IPS-NIHi11 (cell line): ENCODE measurements at regions not wholly inside any gene's neighbourhood (a gene's known extent, or its start where the extent isn't known, plus 50 kb on each side); places are given as distances from the start of the nearest gene placed in this dataset.

Source experiments
- DNase-seq: peaks from one replicate; pipeline ENCODE4 v3.0.0; 2012; ENCODE audit warnings: mixed read lengths, low spot score

DNA sequence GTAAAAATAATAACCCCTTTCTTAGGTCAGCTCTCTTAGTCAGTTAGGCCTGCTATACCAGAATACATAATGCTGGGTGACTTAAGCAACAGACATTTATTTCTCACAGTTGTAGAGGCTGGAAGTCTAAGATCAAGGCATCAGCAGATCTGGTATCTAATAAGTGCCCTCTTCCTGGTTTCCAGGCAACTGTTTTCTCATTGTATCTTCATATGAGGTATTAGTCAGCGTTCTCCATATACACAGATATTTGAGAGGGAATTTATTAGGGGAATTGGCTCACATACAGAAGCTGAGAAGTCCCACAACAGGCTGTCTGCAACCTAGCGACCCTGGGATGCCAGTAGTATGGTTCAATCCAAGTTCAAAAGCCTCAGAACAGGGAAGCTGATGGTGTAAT, 896.0 kb downstream of the GALC start:
- DNase-seq = no peak

DNA sequence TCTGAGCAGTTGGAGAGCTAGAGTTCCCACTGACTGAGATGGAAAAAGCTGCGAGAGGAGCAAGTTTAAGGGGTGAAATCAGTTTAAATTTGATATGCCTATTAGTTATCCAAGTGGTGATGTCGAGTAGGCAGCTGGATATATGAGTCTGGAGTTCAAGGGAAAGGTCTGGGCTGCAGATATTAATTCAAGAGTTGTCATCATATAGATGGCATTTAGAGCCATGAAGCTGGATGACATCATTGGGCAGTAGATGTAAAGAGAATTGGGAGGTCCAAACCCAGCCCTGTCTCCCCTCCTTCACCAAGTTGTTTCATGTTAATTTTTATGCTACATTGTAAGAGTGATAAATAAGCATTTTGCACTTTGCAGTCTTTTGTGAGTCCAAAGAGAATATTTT, 898.1 kb downstream of the GALC start:
- no peak for DNase-seq

DNA sequence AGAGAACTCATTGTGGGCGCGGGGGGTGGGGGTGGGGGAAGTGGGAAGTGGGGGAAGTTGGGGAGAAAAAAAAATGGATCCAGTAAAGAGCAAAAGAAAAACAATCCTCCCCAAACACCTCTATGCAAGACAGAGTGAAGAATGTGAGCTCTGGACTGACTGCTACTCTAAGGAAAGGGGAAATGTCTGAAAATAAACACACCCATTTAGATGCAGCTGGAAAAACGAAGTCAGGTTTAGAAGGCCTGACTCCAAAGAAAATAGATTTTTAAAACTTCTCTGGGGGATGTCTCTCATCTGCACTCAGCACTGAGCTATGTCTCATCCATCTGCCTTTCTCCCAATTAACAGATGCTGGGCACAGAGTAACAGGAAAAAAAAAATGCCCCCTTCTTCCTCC, 904.4 kb downstream of the GALC start:
- DNase-seq = no peak

DNA sequence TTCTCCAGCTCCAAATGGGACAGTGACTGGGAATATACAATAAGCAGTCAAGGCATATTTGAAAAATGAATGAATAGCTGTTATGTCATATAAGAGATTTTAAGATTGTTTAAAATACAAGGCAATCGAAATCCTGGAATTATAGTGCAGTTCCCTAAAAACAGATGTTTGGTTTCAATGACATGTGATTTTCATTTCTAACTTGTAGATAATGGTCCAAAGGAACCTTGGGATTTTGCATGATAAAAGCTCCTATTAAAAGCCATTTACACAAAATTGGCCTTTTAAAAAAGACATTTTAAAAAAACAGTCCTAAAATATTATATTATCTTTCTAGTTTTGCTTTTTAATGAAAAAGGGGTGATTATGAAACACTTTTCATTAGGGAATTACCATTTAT, 905.1 kb downstream of the GALC start:
- no peak for DNase-seq

DNA sequence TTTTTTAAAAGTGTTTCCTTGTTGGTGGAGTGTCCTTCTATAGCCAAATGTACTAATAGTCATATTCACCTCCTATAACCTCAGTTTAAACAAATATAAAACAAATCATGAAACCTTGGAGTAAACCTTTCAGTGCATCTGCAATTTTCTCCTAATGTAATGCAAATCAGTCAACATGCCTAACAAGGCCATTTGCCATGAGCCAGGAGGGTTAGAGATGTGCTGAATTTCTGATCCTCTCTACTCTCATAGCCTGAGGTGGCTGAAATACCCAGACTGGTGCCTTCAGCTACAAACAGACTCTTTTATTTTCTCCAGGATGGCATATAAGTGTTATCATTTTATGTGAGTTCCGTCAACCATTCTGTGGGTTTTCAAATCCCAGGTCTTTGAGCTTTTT, 908.1 kb downstream of the GALC start:
- DNase-seq = peak; percentile 16

DNA sequence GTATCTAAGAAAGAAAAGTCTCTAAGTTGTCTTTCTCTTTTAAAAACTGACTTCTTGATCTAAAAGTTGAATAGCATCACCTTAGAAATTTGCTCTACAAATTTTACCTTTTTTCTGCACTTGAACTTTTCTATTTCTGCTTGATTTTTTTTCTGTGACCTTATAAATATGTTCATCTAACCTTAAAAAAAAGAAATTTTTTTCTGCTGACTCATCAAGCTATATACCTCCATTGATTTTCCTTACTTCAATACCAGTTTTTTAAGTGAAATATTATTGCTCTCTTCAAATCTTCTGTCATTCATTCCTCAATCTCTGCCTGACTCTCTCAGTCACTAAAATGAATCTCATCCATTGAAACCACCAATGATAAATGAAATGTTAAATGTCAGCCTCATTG, 910.1 kb downstream of the GALC start:
- no peak for DNase-seq

DNA sequence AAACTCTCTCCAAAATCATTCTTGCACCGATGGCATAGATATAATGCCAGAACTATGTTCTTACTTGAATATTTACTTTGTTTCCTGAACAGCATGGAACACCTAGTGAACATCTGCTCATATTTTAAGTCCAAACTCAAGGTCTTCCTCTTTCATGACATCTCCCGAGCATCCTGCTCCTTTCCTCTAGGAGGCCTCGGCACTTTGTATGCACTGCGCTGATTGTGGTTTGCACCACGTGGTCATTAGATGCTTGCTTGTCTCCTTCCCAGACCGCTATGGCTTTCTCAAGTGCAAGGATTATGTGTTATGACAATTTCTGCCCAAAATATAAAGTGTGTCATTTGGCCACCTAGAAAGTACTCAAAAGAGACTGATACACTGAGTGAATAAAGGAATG, 912.0 kb downstream of the GALC start:
- DNase-seq = peak; percentile 19

DNA sequence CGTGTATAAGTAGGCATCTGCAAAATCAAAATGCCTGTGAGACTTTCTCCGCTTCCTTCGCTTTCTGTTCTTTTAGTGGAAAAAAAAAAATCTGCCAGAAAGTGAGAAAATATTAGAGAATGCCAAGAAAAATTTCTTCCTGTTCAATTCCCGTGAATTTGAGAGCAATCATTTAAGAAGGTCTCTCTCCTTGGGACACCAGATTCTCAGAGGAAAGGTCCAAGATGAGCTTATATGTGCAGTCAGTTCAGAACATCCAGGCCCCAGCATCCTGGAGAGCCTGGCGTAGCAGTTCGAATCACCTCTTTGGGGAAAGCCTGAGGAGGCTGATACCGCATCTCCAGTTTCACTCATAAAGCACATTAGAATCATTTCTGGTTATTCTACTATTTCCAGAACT, 912.8 kb downstream of the GALC start:
- no peak for DNase-seq

DNA sequence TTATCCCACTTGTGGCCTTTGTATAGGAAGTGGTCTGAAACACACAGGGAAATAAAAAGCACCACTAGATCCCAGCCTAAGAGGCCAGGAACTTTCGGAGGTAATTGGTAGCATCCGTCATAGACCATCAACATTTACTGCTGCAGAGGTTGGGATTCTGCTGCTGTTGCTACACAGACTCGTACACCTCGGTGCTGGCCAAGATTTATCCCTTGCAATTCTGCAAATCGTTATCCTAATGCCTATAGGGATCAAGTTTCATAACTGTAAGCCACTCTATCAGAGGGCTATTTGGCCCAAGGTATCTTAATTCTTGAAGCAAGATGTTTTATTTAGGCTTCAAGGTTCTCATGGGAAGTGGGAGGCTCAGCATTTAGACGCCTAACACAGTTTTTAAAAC, 913.6 kb downstream of the GALC start:
- DNase-seq = no peak

DNA sequence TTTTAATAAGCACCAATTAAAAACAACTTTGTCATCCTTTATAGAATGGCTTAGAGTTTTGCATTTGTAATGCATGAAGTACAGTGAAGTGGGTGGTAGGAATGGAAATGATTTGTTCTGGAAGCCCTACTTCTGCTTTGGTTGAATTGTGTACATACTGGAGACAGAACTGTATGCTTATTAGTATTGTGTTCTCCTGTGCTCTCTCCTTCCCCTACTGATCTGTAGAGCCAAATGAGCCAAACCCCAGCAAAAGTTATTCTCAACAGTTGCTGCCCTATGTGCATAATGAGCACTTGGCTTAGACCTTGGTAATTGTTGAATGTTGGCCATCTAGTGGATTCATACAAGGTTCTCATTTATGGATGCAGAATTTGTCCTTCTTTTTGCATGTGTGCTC, 916.1 kb downstream of the GALC start:
- DNase-seq = no peak

DNA sequence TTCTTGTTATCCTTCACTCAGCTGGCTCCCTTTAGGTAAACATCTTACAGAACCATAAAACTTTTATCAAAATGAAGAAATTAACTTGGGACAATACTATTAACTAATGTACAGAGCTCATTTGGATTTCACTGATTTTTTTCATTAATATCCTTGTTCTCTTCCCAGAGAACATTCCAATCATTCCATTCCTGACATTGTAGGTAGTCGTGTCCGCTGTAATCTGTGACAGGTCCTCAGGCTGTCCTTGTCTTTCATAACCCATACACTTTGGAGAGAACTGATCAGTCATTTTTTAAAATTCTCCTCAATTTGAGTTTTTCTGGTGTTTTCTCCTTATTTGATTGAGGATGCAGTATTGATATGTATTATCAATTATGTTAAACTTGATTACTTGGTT, 916.8 kb downstream of the GALC start:
- no peak for DNase-seq

DNA sequence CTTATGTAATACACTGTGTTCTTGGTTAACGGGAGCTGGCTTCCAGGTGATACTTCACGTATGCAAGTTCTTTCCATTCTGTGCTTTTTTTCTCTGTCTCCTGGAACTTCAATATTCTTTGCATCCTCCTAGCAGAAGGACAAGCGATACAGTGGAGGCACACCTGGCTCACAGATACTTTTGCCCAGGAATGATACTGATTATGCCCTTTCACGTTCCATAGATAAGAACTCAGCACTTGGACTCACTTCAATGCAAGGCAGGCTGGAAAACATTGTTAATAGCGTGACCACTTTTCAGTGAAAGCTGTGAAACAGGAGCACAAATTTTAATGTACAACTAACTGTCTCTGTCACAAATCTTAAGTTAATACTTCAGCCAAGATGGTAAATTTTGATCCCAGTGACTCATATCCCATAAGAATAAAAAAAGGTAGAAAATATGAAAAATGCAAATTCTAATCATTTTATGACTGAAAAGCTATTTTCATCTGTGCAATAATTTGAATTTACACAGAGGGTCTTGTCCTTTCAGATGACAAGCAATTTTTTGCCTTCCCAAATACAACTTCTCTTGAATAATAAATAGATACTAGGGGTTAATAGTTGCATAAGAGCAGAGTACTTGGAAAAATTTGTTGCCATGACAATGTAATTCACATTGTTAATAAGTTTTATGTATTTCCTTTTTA, 919.0 kb downstream of the GALC start:
- no peak for DNase-seq

DNA sequence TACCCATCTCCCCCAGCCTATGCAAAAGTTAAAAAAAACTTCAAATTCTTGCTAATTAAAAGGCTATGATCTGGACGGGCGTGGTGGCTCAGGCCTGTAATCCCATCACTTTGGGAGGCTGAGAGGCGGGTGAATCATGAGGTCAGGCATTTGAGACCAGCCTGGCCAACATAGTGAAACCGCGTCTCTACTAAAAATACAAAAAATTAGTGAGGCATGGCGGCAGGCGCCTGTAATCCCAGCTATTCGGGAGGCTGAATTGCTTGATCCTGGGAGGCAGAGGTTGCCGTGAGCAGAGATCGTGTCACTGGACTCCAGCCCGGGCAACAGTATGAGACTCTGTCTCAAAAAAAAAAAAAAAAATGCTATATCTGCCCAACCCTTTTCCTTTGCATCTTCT, 925.4 kb downstream of the GALC start:
- no peak for DNase-seq

DNA sequence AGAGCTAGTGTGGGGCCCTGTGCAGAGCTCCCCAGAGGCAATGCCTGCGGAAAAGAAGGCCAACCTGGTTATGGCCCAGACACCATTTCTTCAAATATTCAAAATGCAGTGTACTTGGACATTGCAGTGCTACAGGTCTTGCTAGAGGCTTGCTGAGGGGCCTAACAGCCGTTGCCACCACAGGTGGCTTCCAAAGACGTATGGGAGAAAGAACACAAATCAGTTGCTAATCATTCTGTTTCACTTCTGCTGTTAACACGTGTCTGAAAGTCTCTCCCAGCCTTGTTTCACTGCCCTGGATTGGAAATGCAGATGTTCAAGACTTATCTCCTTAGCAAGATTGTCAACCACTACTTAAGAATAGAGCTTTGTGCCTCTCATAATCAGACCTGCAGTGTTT, 925.9 kb downstream of the GALC start:
- no peak for DNase-seq

DNA sequence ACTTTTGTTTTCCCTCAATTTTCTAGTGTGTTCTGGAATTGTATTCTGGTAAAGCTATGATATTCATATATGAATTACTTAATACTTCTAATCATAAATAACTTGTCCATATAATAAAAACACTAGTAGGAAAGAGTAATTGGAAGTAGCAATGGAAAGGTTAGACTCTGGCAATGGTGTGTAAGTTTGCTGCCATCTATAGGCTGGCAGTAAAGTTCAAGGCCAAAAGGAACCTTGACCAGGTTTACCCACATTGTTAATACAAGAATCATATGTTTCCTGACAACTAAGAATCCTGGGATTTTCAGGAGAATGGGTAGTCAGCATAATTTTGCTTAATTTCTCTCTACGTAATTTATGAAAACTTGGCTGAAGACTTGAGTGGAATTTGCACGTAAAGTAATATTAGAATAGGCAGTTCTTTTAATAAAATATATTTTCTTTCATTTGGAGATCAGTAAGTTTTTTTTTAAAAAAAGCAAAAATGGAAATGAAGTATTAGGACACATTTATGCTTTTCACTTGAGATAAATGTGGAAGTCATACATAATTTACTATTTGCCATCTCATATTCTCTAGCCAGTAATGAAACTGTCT, 926.7 kb downstream of the GALC start:
- DNase-seq = no peak

DNA sequence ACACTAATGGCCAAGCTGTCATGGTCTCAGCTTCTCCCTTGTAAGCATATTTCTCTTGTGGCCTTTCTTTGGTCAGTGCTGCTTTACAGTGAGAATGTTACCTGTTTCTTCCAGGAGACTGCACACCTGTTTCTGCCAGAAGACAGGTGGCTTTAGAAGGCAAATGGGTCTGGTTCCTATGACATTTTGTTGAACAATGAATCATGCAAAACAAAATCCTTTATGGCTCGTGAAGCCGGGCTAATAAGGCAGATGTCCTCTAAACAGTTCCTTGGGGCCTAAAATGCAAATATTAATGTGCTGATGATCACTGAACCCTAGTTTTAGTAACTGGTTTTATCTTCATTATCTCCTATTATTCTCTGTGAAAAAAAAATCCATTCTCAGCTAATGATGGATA, 927.6 kb downstream of the GALC start:
- DNase-seq = no peak

DNA sequence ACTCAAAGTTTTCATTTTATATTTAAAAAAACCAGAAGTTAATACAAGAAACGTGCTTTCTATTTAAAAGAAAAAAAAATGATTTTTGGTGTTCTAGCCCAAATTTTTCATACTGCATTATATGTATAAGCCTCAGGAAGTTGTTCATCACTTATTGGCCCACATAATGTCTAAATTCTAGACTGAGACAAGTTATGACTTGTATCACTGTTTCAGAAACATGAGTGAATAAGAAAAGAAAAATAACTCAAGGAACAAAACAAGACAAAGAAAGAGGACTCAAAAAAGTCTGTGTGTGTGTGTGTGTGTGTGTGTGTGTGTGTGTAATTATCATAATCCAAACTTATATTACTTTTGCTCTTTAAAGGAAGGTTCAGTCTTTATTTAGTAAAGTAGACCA, 929.8 kb downstream of the GALC start:
- no peak for DNase-seq

DNA sequence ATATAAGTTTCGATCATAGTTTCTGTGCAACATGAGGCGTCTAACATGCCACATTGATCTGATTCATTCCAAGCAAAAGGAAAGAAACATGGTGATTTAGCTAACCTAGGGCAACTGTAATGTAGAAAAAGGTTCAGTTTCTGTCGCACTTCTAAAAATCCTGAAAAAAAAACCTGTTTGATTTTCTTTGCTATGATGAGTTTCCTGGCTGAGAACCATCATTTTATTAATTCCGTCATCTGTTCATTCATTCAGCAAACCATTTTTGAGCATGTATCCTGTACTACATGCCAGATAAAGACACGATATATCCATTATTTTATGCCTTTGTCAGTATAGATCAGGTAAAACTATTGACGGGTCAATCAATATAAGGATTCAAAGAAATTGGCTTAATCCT, 932.6 kb downstream of the GALC start:
- no peak for DNase-seq

DNA sequence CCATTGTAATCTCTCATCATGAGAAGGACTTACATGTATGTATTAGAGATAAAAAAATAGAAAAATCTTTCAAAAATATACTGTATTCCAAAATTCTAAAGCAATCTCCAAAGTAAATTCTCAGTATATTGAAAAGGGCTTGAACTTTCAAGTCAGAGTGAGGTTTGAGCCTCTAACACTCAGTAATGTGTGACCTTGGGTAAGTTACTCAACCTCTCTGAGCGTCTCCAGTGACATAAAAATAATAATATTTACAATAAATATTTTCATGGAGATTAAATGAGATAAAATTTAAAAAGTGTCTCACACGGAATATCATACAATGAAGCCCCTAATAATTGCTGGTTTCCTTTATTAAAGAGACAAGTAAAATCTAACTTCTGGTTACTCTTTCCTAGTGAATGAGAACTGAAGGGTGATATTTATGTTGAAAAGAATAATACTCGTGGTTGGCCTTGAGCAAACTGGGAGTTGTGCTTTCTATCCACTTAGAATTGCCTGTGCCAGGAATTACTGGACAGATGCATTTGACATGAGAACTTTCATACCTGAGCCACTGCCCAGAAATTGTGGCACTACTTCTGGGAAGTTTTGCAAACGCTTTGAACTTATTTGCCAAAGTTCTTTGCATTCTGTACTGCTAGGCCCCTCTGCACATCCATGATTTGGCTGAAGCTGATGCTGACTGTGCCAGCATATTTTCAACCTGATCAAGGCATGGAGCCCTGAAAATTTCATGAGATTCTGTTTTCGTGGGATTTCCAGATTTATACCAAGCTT, 933.7 kb downstream of the GALC start:
- DNase-seq = no peak

DNA sequence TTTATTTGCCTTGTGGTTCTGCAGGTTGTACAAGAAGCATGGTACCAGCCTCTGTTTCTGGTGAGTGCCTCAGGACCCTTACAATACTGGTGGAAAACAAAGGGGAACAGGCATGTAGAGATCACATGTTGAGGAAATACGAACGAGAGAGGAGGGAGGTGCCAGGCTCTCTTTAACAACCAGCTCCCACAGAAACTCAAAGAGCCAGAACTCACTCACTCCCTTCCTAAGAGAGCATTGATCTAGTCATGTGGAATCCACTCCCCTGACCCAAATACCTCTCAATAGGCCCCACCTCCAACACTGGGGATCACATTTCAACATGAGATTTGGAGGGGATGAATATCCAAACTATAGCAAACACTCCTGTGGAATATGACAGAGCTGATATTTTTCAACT, 938.0 kb downstream of the GALC start:
- no peak for DNase-seq

DNA sequence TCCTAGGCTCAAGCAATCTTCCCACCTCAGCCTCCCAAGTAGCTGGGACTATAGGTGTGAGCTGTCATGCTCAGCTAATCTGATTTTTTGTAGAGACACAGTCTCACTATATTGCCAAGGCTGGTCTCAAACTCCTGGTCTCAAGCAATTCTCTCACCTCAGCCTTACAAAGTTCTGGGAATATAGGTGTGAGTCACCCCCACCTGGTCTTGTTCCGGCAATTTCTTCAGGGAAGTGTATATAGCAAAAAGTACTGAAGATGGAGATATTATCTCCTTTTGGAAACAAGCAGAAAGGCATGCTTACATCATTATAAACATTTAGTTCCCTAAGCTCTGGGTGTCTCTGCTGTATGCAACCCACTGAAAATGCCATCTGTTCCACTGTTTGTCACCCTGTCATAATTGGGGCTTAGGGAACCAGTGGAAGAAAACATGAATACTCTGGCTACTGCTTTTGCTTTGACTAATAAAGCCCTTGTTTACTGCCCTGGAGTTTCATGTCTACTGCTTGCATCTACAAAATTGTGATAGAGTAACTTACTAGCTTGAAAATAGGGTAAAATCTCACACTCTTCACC, 940.2 kb downstream of the GALC start:
- DNase-seq = no peak

DNA sequence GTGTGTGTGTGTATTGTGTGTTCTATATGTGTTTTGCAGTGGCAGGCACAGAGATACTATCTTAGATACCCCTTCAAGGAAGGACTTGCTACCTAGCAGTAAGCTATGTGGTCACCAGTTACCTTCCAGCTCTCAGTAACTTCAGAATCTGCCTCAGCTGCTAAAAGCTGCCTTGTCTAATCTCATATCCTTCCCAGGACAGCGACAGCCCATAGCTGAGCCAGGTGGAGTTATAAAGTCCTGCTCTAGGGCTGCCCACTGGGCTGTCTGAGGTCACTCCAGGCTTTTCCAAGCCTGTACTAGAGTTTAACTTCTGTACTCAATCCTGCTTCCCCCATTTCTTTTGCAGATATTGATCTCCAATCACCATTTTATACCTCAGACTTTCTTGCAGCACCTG, 942.6 kb downstream of the GALC start:
- DNase-seq = no peak

DNA sequence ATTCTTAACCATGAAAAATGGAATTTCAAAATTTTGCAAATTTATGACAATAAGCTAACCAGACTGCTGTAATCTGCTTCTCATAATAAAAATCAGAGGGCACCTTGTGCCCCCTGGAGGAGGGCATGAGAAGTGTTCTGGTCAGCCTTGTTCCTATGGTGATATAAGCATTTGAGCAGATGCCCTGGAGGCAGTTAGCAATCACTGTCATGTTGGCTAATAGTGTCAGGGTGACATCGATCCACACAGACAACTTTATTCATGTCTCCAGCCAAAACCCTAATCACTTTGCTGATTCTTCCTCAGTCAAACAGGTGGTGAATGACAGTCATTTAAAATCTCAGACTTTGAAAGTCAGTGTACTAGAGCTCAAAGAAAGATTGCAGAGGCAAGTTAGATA, 943.0 kb downstream of the GALC start:
- peak; percentile 47 for DNase-seq
